ENCODE measurements at regions not wholly inside any gene's neighbourhood (a gene's known extent, or its start where the extent isn't known, plus 50 kb on each side); places are given as distances from the start of the nearest gene placed in this dataset.

DNA sequence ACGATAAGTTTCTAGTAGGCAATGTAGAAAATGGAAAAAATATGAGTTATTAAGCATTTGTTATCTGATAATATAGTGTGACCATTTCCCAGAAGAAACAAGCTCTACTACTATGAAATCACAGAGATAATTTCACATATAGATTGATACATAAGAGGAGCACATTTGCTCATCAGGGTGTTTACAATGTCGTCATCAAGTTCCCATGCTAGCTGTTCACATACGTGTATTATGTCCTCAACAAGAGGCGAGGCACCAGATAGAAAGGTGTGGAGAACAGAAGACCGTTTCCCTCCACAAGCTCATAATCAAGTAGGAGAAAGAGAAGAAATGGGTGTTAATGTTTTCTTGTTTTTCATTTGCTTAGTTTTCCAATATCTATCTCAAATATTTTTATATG is 326.1 kb upstream of the ARID1B start:
- peaks cover 12% of the 10 kb centered on the region for H3K4me1 ChIP-seq
- no peak overlapping the region for H3K4me3 ChIP-seq
- no peaks in the 10 kb centered on the region for H3K27me3 ChIP-seq
- no peak for DNase-seq (ENCODE audit: low spot score in 2 of 2)
- no peak overlapping the region for H3K27ac ChIP-seq
- no peaks in the 10 kb centered on the region for H3K9me3 ChIP-seq
- H3K36me3 ChIP-seq = no peaks in the 10 kb centered on the region
- TF ChIP-seq, protein P1, sequence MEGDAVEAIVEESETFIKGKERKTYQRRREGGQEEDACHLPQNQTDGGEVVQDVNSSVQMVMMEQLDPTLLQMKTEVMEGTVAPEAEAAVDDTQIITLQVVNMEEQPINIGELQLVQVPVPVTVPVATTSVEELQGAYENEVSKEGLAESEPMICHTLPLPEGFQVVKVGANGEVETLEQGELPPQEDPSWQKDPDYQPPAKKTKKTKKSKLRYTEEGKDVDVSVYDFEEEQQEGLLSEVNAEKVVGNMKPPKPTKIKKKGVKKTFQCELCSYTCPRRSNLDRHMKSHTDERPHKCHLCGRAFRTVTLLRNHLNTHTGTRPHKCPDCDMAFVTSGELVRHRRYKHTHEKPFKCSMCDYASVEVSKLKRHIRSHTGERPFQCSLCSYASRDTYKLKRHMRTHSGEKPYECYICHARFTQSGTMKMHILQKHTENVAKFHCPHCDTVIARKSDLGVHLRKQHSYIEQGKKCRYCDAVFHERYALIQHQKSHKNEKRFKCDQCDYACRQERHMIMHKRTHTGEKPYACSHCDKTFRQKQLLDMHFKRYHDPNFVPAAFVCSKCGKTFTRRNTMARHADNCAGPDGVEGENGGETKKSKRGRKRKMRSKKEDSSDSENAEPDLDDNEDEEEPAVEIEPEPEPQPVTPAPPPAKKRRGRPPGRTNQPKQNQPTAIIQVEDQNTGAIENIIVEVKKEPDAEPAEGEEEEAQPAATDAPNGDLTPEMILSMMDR (IDR thresholded peaks at IDR 0.05) = no peak
- WGBS = 86% methylated on average over 5 of the region's 5 CpGs

DNA sequence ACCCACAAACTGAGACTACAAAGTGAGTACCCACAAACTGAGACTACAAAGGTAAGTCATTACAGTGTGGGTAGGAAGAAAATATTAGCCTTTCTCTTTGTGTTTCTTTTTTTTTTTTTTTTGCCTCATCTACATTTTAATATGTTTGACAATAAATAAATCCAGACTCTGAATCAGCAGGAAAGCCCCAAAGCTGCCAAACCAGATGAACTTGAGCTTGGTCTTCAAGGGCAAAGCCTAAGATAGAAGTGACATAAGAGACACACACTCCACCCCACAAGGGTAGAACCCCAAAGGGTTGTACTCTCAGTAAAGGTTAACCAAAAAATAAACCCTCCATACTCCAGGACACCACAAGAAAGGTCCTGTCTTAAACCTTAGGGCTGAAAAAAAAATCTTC is 326.8 kb upstream of the ARID1B start:
- H3K4me3 ChIP-seq = no peak overlapping the region
- peaks cover 12% of the 10 kb centered on the region for H3K4me1 ChIP-seq
- no peak overlapping the region for H3K27ac ChIP-seq
- H3K36me3 ChIP-seq = no peaks in the 10 kb centered on the region
- no peaks in the 10 kb centered on the region for H3K27me3 ChIP-seq
- no peaks in the 10 kb centered on the region for H3K9me3 ChIP-seq
- no peak for TF ChIP-seq POLR2A (IDR thresholded peaks at IDR 0.05)
- no peak for TF ChIP-seq POLR2AphosphoS5 (IDR thresholded peaks at IDR 0.05)
- TF ChIP-seq EP300 (IDR thresholded peaks at IDR 0.05) = no peak
- TF ChIP-seq, protein P1 (IDR thresholded peaks at IDR 0.05) = no peak
- no peak for DNase-seq (ENCODE audit: low spot score in 2 of 2)

DNA sequence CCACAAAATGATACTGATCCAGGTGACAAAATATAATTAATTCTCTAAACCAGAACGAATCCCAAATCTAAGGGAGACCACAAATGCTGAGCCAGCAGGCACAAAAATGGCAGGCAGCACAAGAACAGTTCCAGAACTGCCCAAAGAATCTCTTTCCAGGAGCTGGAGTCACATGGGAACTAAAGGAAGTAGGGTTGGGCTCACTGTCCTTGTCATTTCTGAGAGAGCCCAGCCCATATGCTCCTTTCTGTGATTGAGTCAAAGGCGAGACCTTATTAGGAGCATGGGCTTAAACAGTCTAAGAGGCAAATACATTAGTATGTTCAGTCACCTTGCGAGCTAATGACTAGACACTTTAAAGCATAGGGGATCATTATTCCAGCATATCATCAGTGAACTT is 327.6 kb upstream of the ARID1B start:
- Histone ChIP-seq H3K27me3 (no peaks in the 10 kb centered on the region), H3K4me3 (no peak overlapping the region), H3K27ac (peak overlapping the region; percentile 71), H3K4me1 (peaks cover 12% of the 10 kb centered on the region), H3K36me3 (no peaks in the 10 kb centered on the region), H3K9me3 (no peaks in the 10 kb centered on the region)
- no peak for DNase-seq (ENCODE audit: low spot score in 2 of 2)
- WGBS = 66% methylated on average over 3 of the region's 3 CpGs
- TF ChIP-seq, protein P1 (IDR thresholded peaks at IDR 0.05) = no peak
- TF ChIP-seq POLR2AphosphoS5 (IDR thresholded peaks at IDR 0.05) = no peak
- no peak for TF ChIP-seq POLR2A (IDR thresholded peaks at IDR 0.05)
- no peak for TF ChIP-seq EP300 (IDR thresholded peaks at IDR 0.05)

DNA sequence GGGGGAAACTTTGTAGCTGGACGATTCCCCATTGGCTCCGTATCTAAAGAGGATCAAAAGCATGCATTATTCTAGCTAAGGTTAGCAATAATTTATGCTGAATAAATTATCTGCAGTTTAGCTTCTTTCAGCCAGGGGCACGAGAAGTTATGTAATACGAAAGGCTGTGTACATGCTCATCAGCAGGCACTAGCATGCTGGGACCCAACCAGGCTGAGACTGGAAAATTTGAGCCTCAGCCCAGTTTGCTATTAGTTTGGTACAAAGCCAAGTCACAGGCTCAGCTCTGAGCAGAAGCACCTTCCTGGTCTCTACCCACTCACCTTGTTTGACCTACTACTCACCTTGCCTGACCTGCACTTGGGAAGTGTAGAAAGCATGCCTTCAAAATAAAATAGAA is 328.1 kb upstream of the ARID1B start:
- Histone ChIP-seq H3K36me3 (no peaks in the 10 kb centered on the region), H3K27me3 (no peaks in the 10 kb centered on the region), H3K4me3 (no peak overlapping the region), H3K9me3 (no peaks in the 10 kb centered on the region), H3K4me1 (peaks cover 12% of the 10 kb centered on the region), H3K27ac (peak overlapping the region; percentile 71)
- DNase-seq (ENCODE audit: low spot score in 2 of 2) = no peak
- TF ChIP-seq POLR2AphosphoS5 (IDR thresholded peaks at IDR 0.05) (peak in 1 of 3 donors; percentile 48), EP300 (IDR thresholded peaks at IDR 0.05) (no peak)
- TF ChIP-seq, protein P1 (IDR thresholded peaks at IDR 0.05) = no peak
- WGBS = 31% methylated on average over 4 of the region's 4 CpGs

DNA sequence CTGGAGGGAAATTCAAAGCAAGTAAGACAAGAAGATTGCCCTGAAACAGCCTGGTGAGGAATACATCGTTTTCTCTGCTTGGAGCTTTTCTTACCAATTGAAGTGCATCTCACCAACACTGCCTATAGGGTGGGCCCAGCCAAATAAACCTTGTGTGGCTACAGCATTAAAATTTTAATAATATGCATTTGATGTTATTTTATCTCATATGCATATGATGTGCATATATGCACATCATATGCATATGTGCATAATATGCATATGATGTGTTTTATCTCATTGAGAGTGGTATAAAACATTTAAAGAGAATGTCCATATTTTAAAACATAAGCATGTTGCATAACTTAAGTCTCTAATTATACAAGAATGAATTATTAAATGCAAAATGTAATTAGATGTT is 328.6 kb upstream of the ARID1B start:
- no peak for DNase-seq (ENCODE audit: low spot score in 2 of 2)
- no peaks in the 10 kb centered on the region for H3K27me3 ChIP-seq
- H3K4me1 ChIP-seq = peaks cover 12% of the 10 kb centered on the region
- no peak for TF ChIP-seq POLR2A (IDR thresholded peaks at IDR 0.05)
- TF ChIP-seq, protein P1 (IDR thresholded peaks at IDR 0.05) = no peak
- TF ChIP-seq EP300 (IDR thresholded peaks at IDR 0.05) = no peak
- TF ChIP-seq POLR2AphosphoS5 (IDR thresholded peaks at IDR 0.05) = no peak
- WGBS = 87% methylated on average over 1 of the region's 1 CpG
- H3K36me3 ChIP-seq = no peaks in the 10 kb centered on the region
- no peak overlapping the region for H3K4me3 ChIP-seq
- no peak overlapping the region for H3K27ac ChIP-seq
- H3K9me3 ChIP-seq = no peaks in the 10 kb centered on the region

Measured in suprapubic skin (tissue), 4 donors.